ENCODE measurements at regions not wholly inside any gene's neighbourhood (a gene's known extent, or its start where the extent isn't known, plus 50 kb on each side); places are given as distances from the start of the nearest gene placed in this dataset.
"Not testable (repeated sequence)": the region's sequence is repeated elsewhere in the genome, so short reads cannot be mapped to it uniquely, and the experiment has no call there.

- no peak for DNase-seq (ENCODE audit: low spot score)
Measured at GRCh38 chr5:169413416-169413815, 112.5 kb upstream of the SLIT3 start.

DNA sequence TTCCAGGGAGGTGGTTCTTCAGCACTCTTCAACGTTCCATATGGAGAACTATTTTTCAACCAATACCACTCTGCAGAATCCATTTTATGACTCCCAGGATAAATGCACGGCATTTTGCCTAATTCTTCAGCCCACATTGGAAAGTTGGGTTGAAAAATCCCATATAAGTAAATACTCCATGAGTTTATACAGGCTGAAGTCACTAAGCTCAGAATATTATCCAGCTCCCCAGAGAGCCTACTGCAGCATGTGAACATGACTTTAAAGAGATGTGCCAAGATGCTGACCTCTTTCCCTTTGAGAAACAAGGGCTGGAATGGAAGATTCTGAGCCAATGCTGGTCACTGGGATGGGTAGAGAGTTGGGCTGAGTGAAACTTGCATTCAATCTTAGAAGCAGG, 111.9 kb upstream of the SLIT3 start:
- no peak for DNase-seq (ENCODE audit: low spot score)

DNA sequence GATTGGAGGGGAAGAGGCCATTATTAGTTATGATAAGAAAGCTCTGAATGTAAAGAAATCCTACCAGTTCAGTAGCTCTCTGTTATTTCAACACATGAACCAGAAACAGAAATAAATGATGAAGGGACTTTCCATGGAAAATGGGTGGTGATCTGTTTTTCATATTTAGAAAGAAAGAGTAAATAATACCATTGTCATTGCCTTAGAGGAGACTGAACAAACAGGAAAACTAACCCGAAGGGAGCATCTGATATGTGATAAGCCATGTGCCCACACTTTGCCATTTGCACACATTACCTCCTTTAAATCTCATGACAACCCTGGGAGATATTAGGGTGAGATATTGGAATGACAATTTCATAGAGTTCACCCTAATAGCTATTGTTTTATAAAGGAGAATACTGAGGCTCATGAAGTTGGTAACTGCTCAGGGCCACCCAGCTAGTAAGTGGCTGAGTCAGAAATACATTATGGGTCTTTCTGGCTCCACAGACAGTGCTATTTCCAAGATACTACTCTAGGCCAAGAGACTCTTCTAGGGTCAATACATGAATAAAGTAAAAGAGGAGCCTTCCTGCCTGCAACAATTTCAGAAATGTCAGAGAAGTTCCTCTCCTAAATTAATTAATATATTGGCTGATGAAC, 111.0 kb upstream of the SLIT3 start:
- DNase-seq (ENCODE audit: low spot score), result no peak

DNA sequence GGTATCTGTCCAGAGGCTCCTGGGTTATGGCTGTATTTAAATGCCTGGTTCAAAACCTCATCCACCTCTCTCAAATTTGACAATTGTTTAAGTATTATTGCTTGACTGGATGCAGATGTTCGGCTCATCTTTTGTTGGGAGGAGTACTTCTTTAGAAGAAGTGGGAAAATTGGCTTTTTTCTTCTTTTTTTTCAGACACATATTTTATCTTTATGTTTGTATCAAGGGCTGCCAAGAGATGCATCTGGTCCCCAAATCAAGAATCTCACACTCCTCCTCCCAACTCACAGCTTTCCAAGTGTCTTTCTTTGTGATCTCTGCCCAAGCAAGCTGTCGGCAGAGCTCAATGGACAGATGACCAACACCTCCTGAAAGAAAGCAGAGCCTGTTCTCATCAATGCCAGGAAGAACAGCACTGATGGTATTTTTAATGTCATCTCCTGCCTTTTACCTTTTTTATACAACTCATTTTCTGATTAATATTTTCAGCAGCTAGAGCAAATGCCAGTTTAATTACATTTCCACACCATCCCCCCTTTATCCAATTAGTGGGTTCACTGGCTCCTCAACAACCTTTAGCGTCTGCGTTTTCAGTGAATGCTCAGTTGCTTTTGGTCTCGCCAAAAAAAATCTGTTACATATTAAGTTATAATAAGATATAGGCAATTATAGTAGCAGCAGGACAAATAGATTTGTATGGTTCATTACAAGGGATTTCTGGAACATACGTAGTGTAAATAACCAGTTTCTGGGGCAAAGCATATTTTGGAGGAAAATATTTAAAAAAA, 110.3 kb upstream of the SLIT3 start:
- DNase-seq (ENCODE audit: low spot score), result no peak

- no peak for DNase-seq (ENCODE audit: low spot score)
Measured at GRCh38 chr5:169408731-169409130, 107.8 kb upstream of the SLIT3 start.

DNA sequence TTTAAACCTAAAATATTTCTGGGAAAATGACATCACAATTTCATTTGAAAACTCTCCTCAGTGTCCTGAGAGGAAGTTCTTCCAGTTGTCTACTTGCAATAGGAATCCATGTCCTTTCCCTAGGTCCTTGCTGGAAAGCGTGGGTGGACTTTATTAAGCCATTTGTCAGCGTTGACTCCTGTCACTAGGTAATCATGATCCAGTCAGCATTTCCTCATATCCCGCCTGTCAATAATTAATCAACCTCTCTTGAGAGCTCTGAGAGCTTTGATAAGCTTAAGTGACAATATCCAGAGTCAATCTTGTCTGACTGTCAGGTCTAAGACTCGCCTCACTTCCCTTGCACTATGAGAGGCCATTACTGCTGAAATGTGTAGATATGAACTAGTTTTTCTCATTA, 107.2 kb upstream of the SLIT3 start:
- DNase-seq (ENCODE audit: low spot score), result no peak

DNA sequence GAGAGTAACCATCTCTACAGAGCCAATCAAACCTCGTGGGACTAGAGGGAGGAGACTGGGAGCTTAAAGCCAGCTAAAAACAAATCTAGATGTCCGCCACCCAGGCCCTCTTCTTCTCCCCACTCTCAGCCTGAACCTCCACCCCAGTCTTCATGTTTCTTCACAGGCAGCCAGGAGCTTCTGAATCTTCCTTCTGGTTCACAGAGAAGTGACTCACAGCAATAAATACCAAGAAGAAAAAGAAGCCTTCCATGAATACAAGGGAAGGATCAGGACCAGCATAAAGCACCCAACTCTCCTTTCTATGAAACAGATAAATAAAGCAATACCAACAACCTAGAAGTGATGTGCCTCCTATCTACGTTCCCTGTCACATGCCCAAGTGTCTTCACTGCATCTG, 103.3 kb upstream of the SLIT3 start:
- DNase-seq (ENCODE audit: low spot score), result no peak

DNA sequence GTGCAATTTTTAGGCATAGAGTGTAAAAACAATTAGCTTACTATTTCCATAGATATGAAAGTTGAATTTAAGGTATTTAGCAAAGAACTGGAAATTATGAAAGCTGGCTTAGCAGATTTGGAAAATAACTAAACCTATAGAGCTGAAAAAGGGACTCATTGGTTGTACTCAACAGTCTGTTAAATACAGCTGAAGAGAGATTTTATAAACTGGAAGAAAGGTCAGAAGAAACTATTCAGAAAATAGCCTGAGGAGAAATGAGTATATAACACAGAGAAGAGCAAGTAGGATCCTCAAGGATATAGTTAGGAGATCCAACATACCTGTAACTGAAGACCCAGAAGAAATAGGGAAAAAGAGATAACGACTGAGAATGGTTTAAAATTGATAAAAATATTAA, 97.6 kb upstream of the SLIT3 start:
- no peak for DNase-seq (ENCODE audit: low spot score)

GRCh38 chr5:169395136-169395535, 94.2 kb upstream of the SLIT3 start:
- no peak for DNase-seq (ENCODE audit: low spot score)

- DNase-seq (ENCODE audit: low spot score), result no peak
Measured at GRCh38 chr5:169394371-169394770, 93.4 kb upstream of the SLIT3 start.

GRCh38 chr5:169393907-169394306, 93.0 kb upstream of the SLIT3 start:
- DNase-seq (ENCODE audit: low spot score), result no peak

DNA sequence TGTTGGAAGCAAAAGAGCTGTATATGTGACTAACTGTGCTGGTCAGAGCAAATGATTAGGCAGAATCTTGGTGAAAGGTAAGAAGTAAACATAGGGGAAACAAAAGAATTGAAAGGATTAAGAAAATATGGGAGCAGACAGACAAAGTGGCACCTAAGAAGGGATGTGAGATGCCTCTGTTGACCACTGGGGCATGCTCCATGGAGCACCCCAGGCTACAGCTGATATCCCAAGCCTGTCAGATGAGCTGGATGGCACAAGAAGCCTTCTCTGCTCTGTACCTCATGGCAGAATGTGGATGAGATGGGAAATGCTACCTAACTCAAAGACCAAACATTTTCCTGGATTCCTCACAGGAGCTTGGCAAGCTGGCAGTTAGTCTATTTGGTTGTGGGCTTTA, 89.3 kb upstream of the SLIT3 start:
- DNase-seq (ENCODE audit: low spot score), result no peak

GRCh38 chr5:169389318-169389717, 88.4 kb upstream of the SLIT3 start:
- DNase-seq (ENCODE audit: low spot score), result no peak

DNA sequence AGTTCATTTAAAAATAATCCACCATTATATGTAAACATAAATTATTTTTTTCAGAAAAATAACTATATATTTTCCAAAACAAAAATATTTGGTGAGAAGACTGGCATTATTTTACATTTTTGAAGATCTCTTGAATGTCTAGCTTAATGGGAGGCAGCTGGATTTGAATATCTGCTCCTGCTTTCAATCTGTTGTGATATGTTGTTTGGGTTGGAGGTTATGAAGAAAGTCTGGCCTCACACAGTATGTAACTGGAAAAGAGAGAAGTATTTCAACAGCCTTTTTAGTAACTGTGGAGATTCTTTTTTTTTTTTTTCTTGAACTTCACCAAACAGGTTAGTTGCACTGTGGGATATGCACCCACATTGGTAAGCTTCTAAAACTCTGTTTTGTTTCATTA, 84.7 kb upstream of the SLIT3 start:
- no peak for DNase-seq (ENCODE audit: low spot score)

DNA sequence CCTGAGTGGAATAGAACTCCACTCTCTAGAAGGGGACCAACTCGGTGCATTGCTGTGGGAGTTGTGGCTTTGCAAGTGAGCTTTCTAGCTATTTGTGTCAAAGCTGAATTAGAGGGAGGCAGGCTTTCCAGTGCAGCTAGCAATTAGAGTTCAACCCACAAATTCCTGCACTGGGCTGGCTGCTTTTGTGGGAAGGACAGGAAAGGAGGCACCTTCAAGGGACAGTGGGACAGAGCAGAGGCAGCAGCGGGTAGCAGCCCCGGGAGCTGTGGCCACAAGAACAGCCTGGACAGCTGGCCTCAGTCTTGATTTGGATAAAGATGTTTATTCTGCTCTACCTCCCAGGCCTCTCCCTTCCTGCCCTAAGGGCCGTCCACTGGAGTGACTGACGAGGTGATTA, 83.7 kb upstream of the SLIT3 start:
- no peak for DNase-seq (ENCODE audit: low spot score)

- no peak for DNase-seq (ENCODE audit: low spot score)
Measured at GRCh38 chr5:169374761-169375160, 73.8 kb upstream of the SLIT3 start.

DNA sequence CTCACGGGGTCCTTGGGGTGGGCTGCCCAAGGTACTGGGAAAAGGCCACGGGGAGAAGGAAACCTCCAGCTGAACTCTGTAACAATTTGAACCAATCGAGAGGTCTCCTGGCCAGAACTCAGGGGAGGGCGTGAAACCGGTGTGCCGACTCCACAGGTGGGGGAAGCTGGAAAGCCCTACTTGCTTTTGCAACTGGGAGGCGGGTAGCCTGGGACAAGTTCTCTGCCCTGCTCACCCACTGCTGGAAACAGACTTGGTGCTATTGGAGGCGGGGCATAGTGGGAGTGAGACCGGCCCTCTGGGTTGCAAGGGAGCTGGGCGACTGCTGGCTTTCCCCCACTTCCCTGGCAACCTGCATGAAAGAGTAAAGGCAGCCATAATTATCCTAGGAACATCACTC, 73.2 kb upstream of the SLIT3 start:
- DNase-seq (ENCODE audit: low spot score), result no peak

DNA sequence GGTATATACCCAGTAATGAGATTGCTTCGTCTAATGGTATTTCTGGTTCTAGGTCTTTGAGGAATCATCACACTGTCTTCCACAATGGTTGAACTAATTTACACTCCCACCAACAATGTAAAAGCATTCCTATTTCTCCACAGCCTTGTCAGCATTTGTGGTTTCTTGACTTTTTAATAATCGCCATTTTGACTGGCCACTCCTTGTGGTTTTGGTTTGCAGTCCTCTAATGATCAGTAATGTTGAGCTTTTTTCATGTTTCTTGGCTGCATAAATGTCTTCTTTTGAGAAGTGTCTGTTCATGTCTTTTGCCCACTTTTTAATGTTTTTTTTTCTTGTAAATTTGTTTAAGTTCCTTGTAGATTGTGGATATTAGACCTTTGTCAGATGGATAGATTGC, 70.9 kb upstream of the SLIT3 start:
- DNase-seq (ENCODE audit: low spot score), result not testable (repeated sequence)

- DNase-seq (ENCODE audit: low spot score), result no peak
Measured at GRCh38 chr5:169369130-169369529, 68.2 kb upstream of the SLIT3 start.

DNA sequence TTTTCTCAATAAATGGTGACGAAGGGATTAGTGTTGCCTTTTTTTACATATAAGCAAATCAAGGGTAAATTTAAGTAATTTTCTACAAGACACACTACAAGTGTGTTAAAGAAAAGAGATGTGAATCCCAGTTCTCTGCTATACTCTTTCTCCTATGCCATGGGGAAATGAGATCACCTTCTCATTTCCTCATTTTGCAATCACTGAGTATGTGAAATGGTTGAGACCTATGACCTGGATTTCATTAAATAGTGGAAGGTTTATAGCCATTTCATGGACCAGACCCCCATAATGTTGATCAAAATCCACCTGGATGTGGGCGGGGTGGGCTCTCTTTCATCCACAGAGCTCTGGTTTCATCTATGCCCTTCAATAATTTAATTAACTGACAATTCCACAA, 66.9 kb upstream of the SLIT3 start:
- no peak for DNase-seq (ENCODE audit: low spot score)

DNA sequence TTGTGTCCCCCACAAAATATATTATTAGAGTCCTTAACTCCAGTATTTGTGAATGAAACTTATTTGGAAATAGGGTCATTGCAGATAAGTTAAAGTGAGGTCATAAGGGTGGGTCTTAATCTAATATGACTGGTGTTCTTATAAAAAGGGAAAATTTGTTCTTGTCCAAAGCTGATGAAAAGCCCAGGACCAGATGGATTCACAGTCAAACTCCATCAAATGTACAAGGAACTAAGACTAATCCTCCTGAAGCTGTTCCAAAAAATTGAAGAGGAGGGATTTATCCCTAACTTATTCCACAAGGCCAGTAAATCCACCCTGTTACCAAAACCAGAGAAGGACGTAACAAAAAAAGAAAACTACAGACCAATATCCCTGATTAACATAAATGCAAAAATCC, 56.4 kb upstream of the SLIT3 start:
- no peak for DNase-seq (ENCODE audit: low spot score)

DNA sequence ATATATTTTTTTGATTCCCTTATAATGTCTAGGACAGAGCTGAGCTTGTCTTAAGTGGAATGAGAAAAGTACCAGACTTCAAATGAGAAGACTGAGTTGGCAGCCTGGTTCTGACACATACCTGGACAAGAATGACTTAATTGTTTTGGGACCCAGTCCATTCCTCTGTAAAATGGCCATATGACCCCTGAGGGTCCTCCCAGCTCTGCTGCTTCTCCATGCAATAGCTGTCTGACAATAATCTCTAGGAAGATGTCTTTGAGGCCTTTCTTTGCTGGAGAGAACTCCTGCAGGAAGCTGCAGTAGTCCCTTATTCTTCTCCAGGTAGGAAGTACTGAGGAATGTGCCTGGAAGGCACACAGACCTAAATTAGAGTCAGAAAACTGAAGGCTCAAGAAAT, 55.9 kb upstream of the SLIT3 start:
- no peak for DNase-seq (ENCODE audit: low spot score)

- no peak for DNase-seq (ENCODE audit: low spot score)
Measured at GRCh38 chr5:169356181-169356580, 55.2 kb upstream of the SLIT3 start.

DNA sequence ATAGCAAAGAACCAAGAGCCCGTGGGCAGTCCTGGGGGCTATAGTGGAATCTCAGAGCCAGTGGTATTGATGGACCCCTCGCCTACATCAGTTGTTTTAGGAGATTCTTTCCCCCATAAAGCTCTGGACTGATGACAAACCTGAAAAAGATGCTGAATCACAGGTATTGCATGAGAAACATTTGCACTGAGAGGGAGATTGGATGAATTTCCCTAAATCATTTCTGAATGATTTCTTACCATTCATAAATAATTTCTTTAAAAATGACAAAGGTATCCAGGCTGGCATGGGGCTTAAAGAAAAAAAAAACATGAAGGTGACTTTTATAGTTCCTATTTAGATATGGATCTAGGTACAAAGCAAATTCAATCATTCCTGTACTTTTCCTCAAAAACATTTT, 54.0 kb upstream of the SLIT3 start:
- no peak for DNase-seq (ENCODE audit: low spot score)

All from ecto neural progenitor cell (in vitro differentiated cells).